ENCODE measurements at regions not wholly inside any gene's neighbourhood (a gene's known extent, or its start where the extent isn't known, plus 50 kb on each side); places are given as distances from the start of the nearest gene placed in this dataset.

DNA sequence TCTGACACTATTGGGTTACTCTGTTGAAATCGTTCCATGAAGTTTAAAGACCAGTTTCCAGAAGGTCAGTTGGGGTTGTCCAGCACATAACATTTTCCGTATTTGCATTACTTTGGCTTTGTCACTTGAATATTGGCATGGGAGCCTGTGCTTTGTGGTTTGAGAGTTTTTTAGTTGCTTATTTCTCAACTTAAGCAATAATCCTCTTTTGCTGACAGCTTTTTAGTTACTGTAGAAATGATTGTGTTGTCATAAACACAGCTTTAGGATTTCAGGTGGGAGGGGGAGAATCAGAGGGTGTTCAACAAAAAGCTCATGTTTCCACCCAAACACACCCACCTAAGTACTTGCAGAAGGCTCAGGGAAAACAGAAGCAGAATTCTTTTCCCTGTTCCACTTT lies 210.7 kb upstream of the TLL1 start:
- Histone ChIP-seq H3K27ac (no peak overlapping the region), H3K4me3 (no peak overlapping the region)

GRCh38 chr4:165663411-165663810 lies 209.6 kb upstream of the TLL1 start:
- no peak overlapping the region for H3K27ac ChIP-seq
- no peaks in the 10 kb centered on the region for H3K27me3 ChIP-seq
- TF ChIP-seq, protein P1, sequence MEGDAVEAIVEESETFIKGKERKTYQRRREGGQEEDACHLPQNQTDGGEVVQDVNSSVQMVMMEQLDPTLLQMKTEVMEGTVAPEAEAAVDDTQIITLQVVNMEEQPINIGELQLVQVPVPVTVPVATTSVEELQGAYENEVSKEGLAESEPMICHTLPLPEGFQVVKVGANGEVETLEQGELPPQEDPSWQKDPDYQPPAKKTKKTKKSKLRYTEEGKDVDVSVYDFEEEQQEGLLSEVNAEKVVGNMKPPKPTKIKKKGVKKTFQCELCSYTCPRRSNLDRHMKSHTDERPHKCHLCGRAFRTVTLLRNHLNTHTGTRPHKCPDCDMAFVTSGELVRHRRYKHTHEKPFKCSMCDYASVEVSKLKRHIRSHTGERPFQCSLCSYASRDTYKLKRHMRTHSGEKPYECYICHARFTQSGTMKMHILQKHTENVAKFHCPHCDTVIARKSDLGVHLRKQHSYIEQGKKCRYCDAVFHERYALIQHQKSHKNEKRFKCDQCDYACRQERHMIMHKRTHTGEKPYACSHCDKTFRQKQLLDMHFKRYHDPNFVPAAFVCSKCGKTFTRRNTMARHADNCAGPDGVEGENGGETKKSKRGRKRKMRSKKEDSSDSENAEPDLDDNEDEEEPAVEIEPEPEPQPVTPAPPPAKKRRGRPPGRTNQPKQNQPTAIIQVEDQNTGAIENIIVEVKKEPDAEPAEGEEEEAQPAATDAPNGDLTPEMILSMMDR (IDR thresholded peaks at IDR 0.05): no peak
- no peaks in the 10 kb centered on the region for H3K9me3 ChIP-seq
- H3K4me1 ChIP-seq: no peaks in the 10 kb centered on the region
- H3K36me3 ChIP-seq: no peaks in the 10 kb centered on the region
- intact Hi-C loops (cut with DNase I): no loop called here
- no peak overlapping the region for H3K4me3 ChIP-seq
- DNase-seq (ENCODE audit: low spot score in 2 of 2): no peak

More for the DNA sequence above, 210.7 kb upstream of the TLL1 start:
- Histone ChIP-seq H3K9me3 (no peaks in the 10 kb centered on the region), H3K27me3 (no peaks in the 10 kb centered on the region), H3K4me1 (no peaks in the 10 kb centered on the region), H3K36me3 (no peaks in the 10 kb centered on the region)
- DNase-seq (ENCODE audit: low spot score in 2 of 2): no peak
- TF ChIP-seq, protein P1 (IDR thresholded peaks at IDR 0.05): no peak
- intact Hi-C loops (cut with DNase I): no loop called here

DNA sequence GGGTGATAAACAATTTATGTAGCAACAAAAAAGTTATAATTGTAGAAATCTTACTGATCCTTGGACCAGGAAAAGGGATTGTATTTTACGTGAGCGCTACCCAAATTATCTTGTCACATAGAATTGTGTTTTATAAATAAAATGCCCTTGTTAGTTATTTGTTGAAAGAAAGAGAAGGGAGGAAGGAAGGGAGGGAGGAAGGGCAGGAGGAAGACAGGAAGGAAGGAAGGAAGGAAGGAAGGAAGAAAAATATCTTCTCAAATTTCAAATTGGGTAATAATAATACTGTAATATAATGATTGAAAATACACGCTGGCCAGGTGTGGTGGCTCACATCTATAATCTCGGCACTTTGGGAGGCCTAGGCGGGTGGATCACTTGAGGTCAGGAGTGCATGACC lies 206.2 kb upstream of the TLL1 start:
- intact Hi-C loops (cut with DNase I): no loop called here

DNA sequence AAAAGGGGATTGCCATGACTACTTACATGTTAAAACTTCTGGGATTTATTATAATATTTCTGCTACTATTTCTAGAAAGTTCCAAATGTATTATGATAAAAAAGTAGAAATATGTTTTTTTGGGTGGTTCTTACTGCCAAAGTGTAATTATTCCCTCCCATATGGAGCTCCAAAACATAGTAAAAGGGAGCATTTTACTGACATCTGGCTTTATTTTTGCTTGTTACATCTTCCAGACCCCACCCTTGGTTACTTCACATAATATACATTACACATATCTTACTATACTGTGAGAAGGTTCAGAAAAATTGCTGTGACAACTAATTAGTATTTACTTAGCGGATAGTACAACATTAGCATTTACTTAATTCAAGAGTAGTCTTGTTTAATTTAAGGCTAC lies 205.1 kb upstream of the TLL1 start:
- Histone ChIP-seq H3K4me3 (no peak overlapping the region), H3K27me3 (no peaks in the 10 kb centered on the region), H3K27ac (no peak overlapping the region), H3K36me3 (no peaks in the 10 kb centered on the region), H3K9me3 (no peaks in the 10 kb centered on the region), H3K4me1 (no peaks in the 10 kb centered on the region)
- TF ChIP-seq, protein P1 (IDR thresholded peaks at IDR 0.05): no peak
- intact Hi-C loops (cut with DNase I): no loop called here
- DNase-seq (ENCODE audit: low spot score in 2 of 2): no peak

More for the DNA sequence above, 206.2 kb upstream of the TLL1 start:
- no peaks in the 10 kb centered on the region for H3K9me3 ChIP-seq
- H3K4me3 ChIP-seq: no peak overlapping the region
- H3K27ac ChIP-seq: no peak overlapping the region
- no peaks in the 10 kb centered on the region for H3K27me3 ChIP-seq
- no peak for DNase-seq (ENCODE audit: low spot score in 2 of 2)
- TF ChIP-seq, protein P1 (IDR thresholded peaks at IDR 0.05): no peak
- no peaks in the 10 kb centered on the region for H3K36me3 ChIP-seq
- no peaks in the 10 kb centered on the region for H3K4me1 ChIP-seq

- intact Hi-C loops (cut with DNase I): no loop called here
- H3K4me3 ChIP-seq: no peak overlapping the region
- H3K36me3 ChIP-seq: no peaks in the 10 kb centered on the region
- H3K4me1 ChIP-seq: no peaks in the 10 kb centered on the region
- H3K9me3 ChIP-seq: no peaks in the 10 kb centered on the region
- no peaks in the 10 kb centered on the region for H3K27me3 ChIP-seq
- no peak overlapping the region for H3K27ac ChIP-seq
- no peak for DNase-seq (ENCODE audit: low spot score in 2 of 2)
- TF ChIP-seq, protein P1 (IDR thresholded peaks at IDR 0.05): no peak
These were observed 204.3 kb upstream of the TLL1 start for GRCh38 chr4:165668694-165669093.

GRCh38 chr4:165677081-165677480 lies 196.0 kb upstream of the TLL1 start:
- no peak overlapping the region for H3K27ac ChIP-seq
- DNase-seq (ENCODE audit: low spot score in 2 of 2): no peak
- no peaks in the 10 kb centered on the region for H3K4me1 ChIP-seq
- intact Hi-C loops (cut with DNase I): no loop called here
- H3K36me3 ChIP-seq: no peaks in the 10 kb centered on the region
- no peaks in the 10 kb centered on the region for H3K9me3 ChIP-seq
- TF ChIP-seq, protein P1 (IDR thresholded peaks at IDR 0.05): no peak
- H3K4me3 ChIP-seq: no peak overlapping the region
- no peaks in the 10 kb centered on the region for H3K27me3 ChIP-seq

Data from ascending aorta (tissue), 2 donors.